GM12873 (cell line): ENCODE measurements at regions not wholly inside any gene's neighbourhood (a gene's known extent, or its start where the extent isn't known, plus 50 kb on each side); places are given as distances from the start of the nearest gene placed in this dataset.

ENCODE experiments used
- TF ChIP-seq, protein P1 (sequence below): IDR thresholded peaks from 2 replicates; pipeline ENCODE4 v1.5.1; 2012; ENCODE audit warnings: low read depth, mild to moderate bottlenecking, moderate library complexity, low read length, control low read depth; ENCODE audit not compliant: insufficient read depth; ENCODE audit errors: missing control alignments

DNA sequence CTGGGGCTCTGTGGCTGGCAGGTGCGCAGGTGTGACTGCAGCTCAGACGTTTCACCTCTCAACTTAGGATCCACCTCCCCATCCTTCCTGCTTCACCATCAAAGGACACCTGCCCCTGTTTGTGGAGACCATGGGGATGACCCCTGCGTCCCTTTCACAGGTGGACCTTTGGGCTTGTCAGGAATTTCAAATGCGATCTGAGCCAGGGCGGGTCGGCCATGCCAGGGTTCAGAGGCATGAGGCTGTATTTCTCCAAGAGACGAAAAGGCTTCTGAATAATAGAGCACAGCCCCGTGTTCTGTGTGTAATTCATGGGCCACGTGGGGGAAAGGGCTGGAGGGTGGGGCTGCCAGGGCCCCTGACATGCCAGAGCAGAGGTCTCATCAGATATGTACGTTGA, 668.0 kb downstream of the BRD1 start:
- TF ChIP-seq, protein P1, sequence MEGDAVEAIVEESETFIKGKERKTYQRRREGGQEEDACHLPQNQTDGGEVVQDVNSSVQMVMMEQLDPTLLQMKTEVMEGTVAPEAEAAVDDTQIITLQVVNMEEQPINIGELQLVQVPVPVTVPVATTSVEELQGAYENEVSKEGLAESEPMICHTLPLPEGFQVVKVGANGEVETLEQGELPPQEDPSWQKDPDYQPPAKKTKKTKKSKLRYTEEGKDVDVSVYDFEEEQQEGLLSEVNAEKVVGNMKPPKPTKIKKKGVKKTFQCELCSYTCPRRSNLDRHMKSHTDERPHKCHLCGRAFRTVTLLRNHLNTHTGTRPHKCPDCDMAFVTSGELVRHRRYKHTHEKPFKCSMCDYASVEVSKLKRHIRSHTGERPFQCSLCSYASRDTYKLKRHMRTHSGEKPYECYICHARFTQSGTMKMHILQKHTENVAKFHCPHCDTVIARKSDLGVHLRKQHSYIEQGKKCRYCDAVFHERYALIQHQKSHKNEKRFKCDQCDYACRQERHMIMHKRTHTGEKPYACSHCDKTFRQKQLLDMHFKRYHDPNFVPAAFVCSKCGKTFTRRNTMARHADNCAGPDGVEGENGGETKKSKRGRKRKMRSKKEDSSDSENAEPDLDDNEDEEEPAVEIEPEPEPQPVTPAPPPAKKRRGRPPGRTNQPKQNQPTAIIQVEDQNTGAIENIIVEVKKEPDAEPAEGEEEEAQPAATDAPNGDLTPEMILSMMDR = no peak

DNA sequence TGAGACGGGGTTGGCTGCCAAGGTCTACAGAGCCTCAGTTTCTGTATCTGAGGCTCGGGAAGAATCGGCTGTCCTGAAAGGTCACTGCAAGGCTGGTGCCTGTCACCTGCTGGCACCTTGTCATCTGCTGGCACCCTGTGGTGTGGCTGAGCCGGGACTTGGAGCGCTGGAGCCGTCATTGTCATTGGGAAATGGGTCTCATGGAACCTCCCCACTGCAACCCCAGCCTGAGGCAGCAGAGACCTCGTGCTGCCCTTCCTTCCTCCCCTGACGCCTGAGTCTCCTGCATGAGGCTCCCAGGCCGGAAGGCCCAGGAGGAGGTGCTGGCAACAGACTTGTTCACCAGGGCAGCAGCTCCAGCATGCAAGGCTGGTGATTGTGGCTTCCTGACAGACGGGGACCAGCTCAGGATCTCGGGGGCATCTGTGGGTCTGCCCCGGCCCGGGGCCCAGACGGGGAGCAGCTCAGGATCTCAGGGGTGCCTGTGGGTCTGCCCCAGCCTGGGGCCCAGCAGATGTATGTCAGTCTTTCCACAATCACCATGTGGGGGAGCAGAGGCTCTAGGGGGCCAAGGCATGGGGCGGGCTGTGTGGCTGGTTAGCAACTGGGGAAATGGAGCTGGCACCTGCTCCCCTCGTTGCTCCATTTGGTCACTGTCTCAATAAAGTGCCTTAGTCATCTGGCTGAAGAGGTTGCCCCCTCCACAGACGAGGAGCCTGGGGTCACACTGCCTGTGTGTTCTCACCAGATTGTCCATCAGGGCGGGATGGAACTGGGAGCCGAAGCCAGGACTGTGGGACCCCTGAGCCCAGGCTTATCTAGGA, 668.7 kb downstream of the BRD1 start:
- TF ChIP-seq, protein P1 = no peak

DNA sequence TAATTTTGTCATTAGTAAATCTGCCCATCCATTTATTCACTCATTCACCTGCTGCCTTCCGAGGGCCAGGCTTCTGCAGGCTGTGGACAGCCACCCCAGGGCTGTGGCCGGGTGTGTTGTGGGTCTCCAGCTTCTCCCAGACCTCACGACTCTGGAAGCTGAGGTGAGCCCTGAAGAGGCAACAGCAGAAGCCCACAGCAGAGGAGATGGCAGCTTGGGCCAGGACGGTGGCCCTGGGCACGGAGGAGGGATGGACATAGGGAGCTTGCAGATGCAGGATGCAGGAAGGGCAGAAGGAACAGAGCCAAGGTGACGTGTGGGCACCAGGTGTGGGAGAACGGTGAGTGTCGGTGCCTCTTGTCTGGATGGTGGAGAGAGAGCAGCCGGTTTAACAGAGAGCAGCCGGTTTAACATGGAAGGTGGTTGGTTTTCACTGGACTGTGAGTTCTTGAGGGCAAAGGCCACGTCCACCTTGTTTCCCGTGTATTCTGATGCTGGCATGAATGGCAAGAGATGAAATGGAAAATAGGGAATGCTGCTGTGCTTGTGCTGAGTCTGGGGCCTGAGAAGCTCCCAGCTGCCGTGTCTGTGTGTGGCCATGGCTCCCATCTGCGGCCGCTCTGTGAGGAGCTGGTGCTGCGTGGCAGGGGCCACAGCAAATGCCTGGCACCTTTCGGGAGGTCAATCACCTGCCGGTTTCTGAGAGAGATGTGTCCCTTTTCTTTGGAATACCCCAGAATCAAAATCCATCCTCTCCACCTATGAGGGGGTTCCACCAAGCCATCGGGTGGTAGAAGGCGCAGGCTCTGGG, 669.9 kb downstream of the BRD1 start:
- TF ChIP-seq, protein P1 = no peak

GRCh38 chr22:49156662-49157285, 670.9 kb downstream of the BRD1 start:
- TF ChIP-seq, protein P1 = no peak

- TF ChIP-seq, protein P1 = no peak
Measured at GRCh38 chr22:49155770-49156580, 671.7 kb downstream of the BRD1 start.

GRCh38 chr22:49155039-49155769, 672.5 kb downstream of the BRD1 start:
- TF ChIP-seq, protein P1 = no peak
